ENCODE measurements at regions not wholly inside any gene's neighbourhood (a gene's known extent, or its start where the extent isn't known, plus 50 kb on each side); places are given as distances from the start of the nearest gene placed in this dataset.
"Not testable (repeated sequence)": the region's sequence is repeated elsewhere in the genome, so short reads cannot be mapped to it uniquely, and the experiment has no call there.

DNA sequence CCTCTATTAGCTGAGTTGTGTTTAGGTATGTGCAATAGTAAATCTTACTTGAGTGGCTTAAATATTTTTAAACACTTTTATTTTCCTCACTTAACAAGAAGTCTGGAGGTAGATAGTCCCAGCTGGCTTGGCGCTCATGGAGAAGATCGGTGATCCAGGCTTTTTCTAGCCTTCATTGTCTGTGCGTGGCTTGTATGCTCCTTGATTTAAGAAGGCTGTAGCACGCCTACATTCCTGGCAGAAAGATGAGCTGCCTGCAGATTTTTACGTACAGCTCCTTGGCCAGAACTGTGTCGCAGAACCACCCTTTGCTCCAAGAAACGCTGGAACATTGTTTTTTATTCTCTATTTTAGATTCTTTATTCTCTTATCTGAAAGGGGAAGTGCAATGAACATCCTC, 284.1 kb downstream of the KIF20B start:
- Histone ChIP-seq H3K9me3 (ENCODE audit: control insufficient read depth in 4 of 4, insufficient read depth in 3 of 4, low read length in 3 of 4) (no peaks in the 10 kb centered on the region), H3K36me3 (ENCODE audit: control insufficient read depth in 4 of 4, insufficient read depth in 4 of 4, low read length in 4 of 4) (no peaks in the 10 kb centered on the region), H3K4me3 (no peak overlapping the region), H3K9ac (ENCODE audit: insufficient read depth in 1 of 2, low read length in 2 of 2) (no peak overlapping the region), H3K4me1 (ENCODE audit: control insufficient read depth in 5 of 5, insufficient read depth in 5 of 5, low read length in 5 of 5) (no peaks in the 10 kb centered on the region), H3K27ac (ENCODE audit: low read depth in 1 of 2, low read length in 1 of 2) (no peak overlapping the region), H3K27me3 (ENCODE audit: control insufficient read depth in 3 of 3, insufficient read depth in 3 of 3, low read length in 2 of 3) (no peaks in the 10 kb centered on the region)
- ATAC-seq (ENCODE audit: insufficient read depth, low FRiP score) (no peak), DNase-seq (peak in 1 of 3 donors; percentile 7)
- 75 to 83% methylated on average over 7 of the region's 7 CpGs for WGBS, 2 donors
- no peak for TF ChIP-seq CTCF (IDR thresholded peaks at IDR 0.05; ENCODE audit: control extremely low read depth, extremely low read depth)

GRCh38 chr10:89988361-89988760, 287.0 kb downstream of the KIF20B start:
- ATAC-seq (ENCODE audit: insufficient read depth, low FRiP score); H3K36me3 ChIP-seq (ENCODE audit: control insufficient read depth in 4 of 4, insufficient read depth in 4 of 4, low read length in 4 of 4); DNase-seq: not testable (repeated sequence)

DNA sequence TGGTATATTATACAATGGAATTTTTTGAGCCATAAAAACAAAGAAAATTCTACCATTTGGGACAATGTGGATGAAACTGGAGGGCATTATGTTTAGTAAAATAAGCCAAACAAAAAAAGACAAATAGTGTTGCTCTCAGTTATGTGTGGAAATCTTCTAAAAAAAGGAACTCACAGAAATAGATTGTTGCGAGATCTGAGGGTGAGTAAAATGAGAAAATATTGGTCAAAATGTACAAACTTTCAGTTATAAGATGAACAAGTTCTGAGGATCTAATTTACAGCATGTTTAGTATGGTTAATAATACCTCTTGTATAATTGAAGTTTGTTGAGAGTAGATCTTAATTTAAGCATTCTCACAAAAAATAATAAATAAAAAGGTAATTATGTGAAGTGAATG, 291.2 kb downstream of the KIF20B start:
- TF ChIP-seq CTCF (IDR thresholded peaks at IDR 0.05; ENCODE audit: control extremely low read depth, extremely low read depth), result no peak
- H3K27ac ChIP-seq (ENCODE audit: low read depth in 1 of 2, low read length in 1 of 2), result no peak overlapping the region
- no peaks in the 10 kb centered on the region for H3K4me1 ChIP-seq (ENCODE audit: control insufficient read depth in 5 of 5, insufficient read depth in 5 of 5, low read length in 5 of 5)
- no peak overlapping the region for H3K4me3 ChIP-seq
- DNase-seq (no peak), ATAC-seq (ENCODE audit: insufficient read depth, low FRiP score) (no peak)
- no peak overlapping the region for H3K9ac ChIP-seq (ENCODE audit: insufficient read depth in 1 of 2, low read length in 2 of 2)
- peaks cover 0 to 4% (median 0%) of the 10 kb centered on the region in 4 donors for H3K9me3 ChIP-seq (ENCODE audit: control insufficient read depth in 4 of 4, insufficient read depth in 3 of 4, low read length in 3 of 4)
- WGBS, 2 donors, result 84% methylated on average over 1 of the region's 1 CpG
- no peaks in the 10 kb centered on the region for H3K36me3 ChIP-seq (ENCODE audit: control insufficient read depth in 4 of 4, insufficient read depth in 4 of 4, low read length in 4 of 4)
- H3K27me3 ChIP-seq (ENCODE audit: control insufficient read depth in 3 of 3, insufficient read depth in 3 of 3, low read length in 2 of 3), result no peaks in the 10 kb centered on the region

More at GRCh38 chr10:89988361-89988760, 287.0 kb downstream of the KIF20B start:
- H3K9ac ChIP-seq (ENCODE audit: insufficient read depth in 1 of 2, low read length in 2 of 2); H3K4me3 ChIP-seq; H3K27ac ChIP-seq (ENCODE audit: low read depth in 1 of 2, low read length in 1 of 2); H3K27me3 ChIP-seq (ENCODE audit: control insufficient read depth in 3 of 3, insufficient read depth in 3 of 3, low read length in 2 of 3); H3K9me3 ChIP-seq (ENCODE audit: control insufficient read depth in 4 of 4, insufficient read depth in 3 of 4, low read length in 3 of 4); H3K4me1 ChIP-seq (ENCODE audit: control insufficient read depth in 5 of 5, insufficient read depth in 5 of 5, low read length in 5 of 5): not testable (repeated sequence)

GRCh38 chr10:90007226-90007625, 305.8 kb downstream of the KIF20B start:
- Histone ChIP-seq H3K9ac (ENCODE audit: insufficient read depth in 1 of 2, low read length in 2 of 2) (no peak overlapping the region), H3K9me3 (ENCODE audit: control insufficient read depth in 4 of 4, insufficient read depth in 3 of 4, low read length in 3 of 4) (peaks cover 0 to 4% (median 0%) of the 10 kb centered on the region in 4 donors), H3K27ac (ENCODE audit: low read depth in 1 of 2, low read length in 1 of 2) (no peak overlapping the region), H3K27me3 (ENCODE audit: control insufficient read depth in 3 of 3, insufficient read depth in 3 of 3, low read length in 2 of 3) (no peaks in the 10 kb centered on the region), H3K4me3 (no peak overlapping the region), H3K36me3 (ENCODE audit: control insufficient read depth in 4 of 4, insufficient read depth in 4 of 4, low read length in 4 of 4) (no peaks in the 10 kb centered on the region), H3K4me1 (ENCODE audit: control insufficient read depth in 5 of 5, insufficient read depth in 5 of 5, low read length in 5 of 5) (no peaks in the 10 kb centered on the region)
- no peak for DNase-seq
- TF ChIP-seq CTCF (IDR thresholded peaks at IDR 0.05; ENCODE audit: control extremely low read depth, extremely low read depth), result no peak
- 91 to 95% methylated on average over 1 of the region's 1 CpG for WGBS, 2 donors
- ATAC-seq (ENCODE audit: insufficient read depth, low FRiP score), result no peak

DNA sequence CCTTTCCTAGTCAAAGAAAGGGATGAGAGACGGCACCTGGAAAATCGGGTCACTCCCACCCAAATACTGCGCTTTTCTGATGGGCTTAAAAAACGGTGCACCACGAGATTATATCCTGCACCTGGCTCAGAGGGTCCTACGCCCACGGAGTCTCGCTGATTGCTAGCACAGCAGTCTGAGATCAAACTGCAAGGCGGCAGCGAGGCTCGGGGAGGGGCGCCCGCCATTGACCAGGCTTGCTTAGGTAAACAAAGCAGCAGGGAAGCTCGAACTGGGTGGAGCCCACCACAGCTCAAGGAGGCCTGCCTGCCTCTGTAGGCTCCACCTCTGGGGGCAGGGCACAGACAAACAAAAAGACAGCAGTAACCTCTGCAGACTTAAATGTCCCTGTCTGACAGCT, 309.9 kb downstream of the KIF20B start:
- not testable (repeated sequence) for H3K27ac ChIP-seq (ENCODE audit: low read depth in 1 of 2, low read length in 1 of 2); H3K4me1 ChIP-seq (ENCODE audit: control insufficient read depth in 5 of 5, insufficient read depth in 5 of 5, low read length in 5 of 5); H3K4me3 ChIP-seq; DNase-seq; ATAC-seq (ENCODE audit: insufficient read depth, low FRiP score); H3K27me3 ChIP-seq (ENCODE audit: control insufficient read depth in 3 of 3, insufficient read depth in 3 of 3, low read length in 2 of 3); H3K9me3 ChIP-seq (ENCODE audit: control insufficient read depth in 4 of 4, insufficient read depth in 3 of 4, low read length in 3 of 4); H3K36me3 ChIP-seq (ENCODE audit: control insufficient read depth in 4 of 4, insufficient read depth in 4 of 4, low read length in 4 of 4); H3K9ac ChIP-seq (ENCODE audit: insufficient read depth in 1 of 2, low read length in 2 of 2)
- WGBS, 2 donors, result 73 to 91% methylated on average over 11 to 14 of the region's 14 CpGs
